Neutrophil (primary cell): ENCODE measurements at regions not wholly inside any gene's neighbourhood (a gene's known extent, or its start where the extent isn't known, plus 50 kb on each side); places are given as distances from the start of the nearest gene placed in this dataset.

ENCODE experiments used
- H3K27ac ChIP-seq: fragments of 200-600 bp; sonication (generic); 2 replicates; pipeline ENCODE4 v1.5.1; 2016; ENCODE audit warnings: mild to moderate bottlenecking, moderate library complexity
- H3K27me3 ChIP-seq: fragments of 200-600 bp; sonication (generic); 2 replicates; pipeline ENCODE4 v1.6.0; 2016; ENCODE audit warnings: mild to moderate bottlenecking
- H3K36me3 ChIP-seq: fragments of 200-600 bp; sonication (generic); 2 replicates; pipeline ENCODE4 v1.5.1; 2017
- H3K4me1 ChIP-seq, 2 experiments: fragments of 200-600 bp in 1 of 2; sonication (generic) in 1 of 2; 1 replicate in 1 of 2; 2 replicates in 1 of 2; pipeline versions ENCODE4 v1.5.1 to v1.6.1; 2013 to 2016; ENCODE audit warnings: low read depth in 1 of 2, low read length in 1 of 2, mild to moderate bottlenecking in 1 of 2, moderate library complexity in 1 of 2; ENCODE audit not compliant: control insufficient read depth in 1 of 2, insufficient read depth in 1 of 2
- H3K4me3 ChIP-seq, 2 experiments: fragments of 200-600 bp in 1 of 2; sonication (generic) in 1 of 2; 1 replicate in 1 of 2; 2 replicates in 1 of 2; pipeline ENCODE4 v1.5.1; 2013 to 2016; ENCODE audit warnings: low read depth in 1 of 2, low read length in 1 of 2, mild to moderate bottlenecking in 1 of 2, moderate library complexity in 1 of 2
- H3K9me3 ChIP-seq: fragments of 200-600 bp; sonication (generic); 2 replicates; pipeline ENCODE4 v1.5.1; 2016
- CTCF ChIP-seq: fragments of 200-600 bp; sonication (generic); IDR thresholded peaks from 2 replicates; pipeline ENCODE4 v1.5.1; 2016; ENCODE audit warnings: antibody characterized with exemption

GRCh38 chr4:115430024-115430423 lies 316.6 kb upstream of the NDST4 start:
- no peak overlapping the region for H3K27ac ChIP-seq
- no peak overlapping the region for H3K4me3 ChIP-seq
- H3K9me3 ChIP-seq = no peaks in the 10 kb centered on the region
- no peak for TF ChIP-seq CTCF
- H3K4me1 ChIP-seq = no peaks in the 10 kb centered on the region
- no peaks in the 10 kb centered on the region for H3K36me3 ChIP-seq
- H3K27me3 ChIP-seq = no peaks in the 10 kb centered on the region

GRCh38 chr4:115428455-115428854 lies 315.0 kb upstream of the NDST4 start:
- H3K36me3 ChIP-seq = no peaks in the 10 kb centered on the region
- no peak for TF ChIP-seq CTCF
- no peaks in the 10 kb centered on the region for H3K4me1 ChIP-seq
- no peaks in the 10 kb centered on the region for H3K27me3 ChIP-seq
- no peak overlapping the region for H3K4me3 ChIP-seq
- H3K27ac ChIP-seq = no peak overlapping the region
- no peaks in the 10 kb centered on the region for H3K9me3 ChIP-seq

GRCh38 chr4:115424852-115425251 lies 311.4 kb upstream of the NDST4 start:
- no peak for TF ChIP-seq CTCF
- Histone ChIP-seq H3K4me3 (no peak overlapping the region), H3K27ac (no peak overlapping the region)

GRCh38 chr4:115418635-115419396 lies 305.4 kb upstream of the NDST4 start:
- no peak overlapping the region for H3K27ac ChIP-seq
- no peaks in the 10 kb centered on the region for H3K27me3 ChIP-seq
- no peaks in the 10 kb centered on the region for H3K4me1 ChIP-seq
- no peaks in the 10 kb centered on the region for H3K36me3 ChIP-seq
- TF ChIP-seq CTCF = no peak
- no peaks in the 10 kb centered on the region for H3K9me3 ChIP-seq
- H3K4me3 ChIP-seq = no peak overlapping the region

More at GRCh38 chr4:115424852-115425251, 311.4 kb upstream of the NDST4 start:
- Histone ChIP-seq H3K4me1 (no peaks in the 10 kb centered on the region), H3K9me3 (no peaks in the 10 kb centered on the region), H3K27me3 (no peaks in the 10 kb centered on the region), H3K36me3 (no peaks in the 10 kb centered on the region)

GRCh38 chr4:115396034-115396433 lies 282.6 kb upstream of the NDST4 start:
- Histone ChIP-seq H3K27ac (no peak overlapping the region), H3K27me3 (no peaks in the 10 kb centered on the region), H3K4me1 (no peaks in the 10 kb centered on the region), H3K36me3 (no peaks in the 10 kb centered on the region), H3K4me3 (no peak overlapping the region), H3K9me3 (no peaks in the 10 kb centered on the region)
- TF ChIP-seq CTCF = no peak
